D721Med (cell line): ENCODE measurements at regions not wholly inside any gene's neighbourhood (a gene's known extent, or its start where the extent isn't known, plus 50 kb on each side); places are given as distances from the start of the nearest gene placed in this dataset.

Experiments
- DNase-seq: peaks from one replicate; pipeline ENCODE4 v3.0.0; 2011; ENCODE audit warnings: low spot score; ENCODE audit not compliant: insufficient read length
- FAIRE-seq: peaks from 2 replicates; lab custom pipeline; 2011; peaks lifted over from hg19 to GRCh38; lab: Jason Lieb, UNC
- TF ChIP-seq, protein P1 (sequence below): IDR thresholded peaks from 2 replicates; pipeline ENCODE4 v1.5.1; 2012; ENCODE audit warnings: mild to moderate bottlenecking, control low read depth; ENCODE audit not compliant: insufficient read depth; ENCODE audit errors: missing control alignments

GRCh38 chr1:56430141-56430839, 149.1 kb downstream of the PLPP3 start:
- DNase-seq: no peak
- TF ChIP-seq, protein P1, sequence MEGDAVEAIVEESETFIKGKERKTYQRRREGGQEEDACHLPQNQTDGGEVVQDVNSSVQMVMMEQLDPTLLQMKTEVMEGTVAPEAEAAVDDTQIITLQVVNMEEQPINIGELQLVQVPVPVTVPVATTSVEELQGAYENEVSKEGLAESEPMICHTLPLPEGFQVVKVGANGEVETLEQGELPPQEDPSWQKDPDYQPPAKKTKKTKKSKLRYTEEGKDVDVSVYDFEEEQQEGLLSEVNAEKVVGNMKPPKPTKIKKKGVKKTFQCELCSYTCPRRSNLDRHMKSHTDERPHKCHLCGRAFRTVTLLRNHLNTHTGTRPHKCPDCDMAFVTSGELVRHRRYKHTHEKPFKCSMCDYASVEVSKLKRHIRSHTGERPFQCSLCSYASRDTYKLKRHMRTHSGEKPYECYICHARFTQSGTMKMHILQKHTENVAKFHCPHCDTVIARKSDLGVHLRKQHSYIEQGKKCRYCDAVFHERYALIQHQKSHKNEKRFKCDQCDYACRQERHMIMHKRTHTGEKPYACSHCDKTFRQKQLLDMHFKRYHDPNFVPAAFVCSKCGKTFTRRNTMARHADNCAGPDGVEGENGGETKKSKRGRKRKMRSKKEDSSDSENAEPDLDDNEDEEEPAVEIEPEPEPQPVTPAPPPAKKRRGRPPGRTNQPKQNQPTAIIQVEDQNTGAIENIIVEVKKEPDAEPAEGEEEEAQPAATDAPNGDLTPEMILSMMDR: no peak
- FAIRE-seq: no peak

DNA sequence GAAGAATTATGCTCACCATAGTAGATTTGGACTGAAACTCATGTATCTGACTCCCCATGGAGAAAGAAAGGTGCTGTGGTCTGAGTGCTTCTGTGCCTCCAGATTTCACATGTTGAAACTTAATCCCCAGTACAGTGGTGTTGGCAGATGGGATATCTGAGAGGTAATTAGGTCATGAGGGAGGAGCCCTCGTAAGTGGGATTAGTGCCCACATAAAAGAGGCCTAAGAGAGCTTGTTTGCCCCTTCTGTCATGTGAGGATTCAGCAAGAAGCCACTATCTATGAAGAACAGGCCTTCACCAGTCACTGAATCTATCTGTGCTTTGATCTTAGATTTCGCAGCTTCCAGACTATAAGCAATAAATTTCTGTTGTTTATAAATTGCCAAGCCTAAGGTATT, 150.1 kb downstream of the PLPP3 start:
- FAIRE-seq: peak; percentile 64
- TF ChIP-seq, protein P1: no peak
- no peak for DNase-seq

DNA sequence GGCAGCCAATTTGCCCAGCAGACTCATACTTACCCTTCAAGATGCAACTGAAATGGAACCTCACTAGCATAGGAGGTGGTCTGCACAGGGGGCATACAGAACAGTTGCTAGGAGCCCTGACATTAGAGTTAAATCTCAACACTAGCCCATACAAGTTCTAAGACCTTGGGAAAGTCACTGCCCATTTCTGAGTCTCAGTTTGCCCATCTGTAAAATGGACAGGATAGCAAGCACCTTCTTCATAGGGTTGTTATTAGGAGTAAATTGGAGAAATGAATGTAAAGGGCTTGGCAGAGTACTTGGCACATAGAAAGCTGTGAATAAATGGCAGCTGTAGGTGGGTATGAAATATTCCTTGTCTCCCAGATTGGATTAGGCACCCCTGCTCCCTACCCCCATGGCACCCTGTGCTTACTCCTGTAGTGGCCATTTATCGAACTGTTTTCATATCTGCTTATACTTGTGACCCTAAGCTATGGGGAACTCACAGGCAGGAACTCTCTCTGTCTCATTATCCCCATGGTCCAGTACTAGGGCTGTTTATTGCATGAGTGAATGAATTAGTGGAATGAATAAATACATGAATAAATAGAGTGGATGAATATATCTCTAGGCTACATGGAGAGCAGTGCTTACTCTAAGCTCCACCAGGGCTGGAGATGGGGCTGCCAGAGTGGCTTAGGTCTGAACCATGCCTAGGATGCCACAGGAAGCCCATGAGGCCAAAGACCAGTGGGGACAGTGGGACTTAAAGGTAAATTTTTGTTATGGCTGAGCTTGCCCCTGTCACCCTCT, 152.6 kb downstream of the PLPP3 start:
- TF ChIP-seq, protein P1: no peak
- DNase-seq (no peak), FAIRE-seq (no peak)

DNA sequence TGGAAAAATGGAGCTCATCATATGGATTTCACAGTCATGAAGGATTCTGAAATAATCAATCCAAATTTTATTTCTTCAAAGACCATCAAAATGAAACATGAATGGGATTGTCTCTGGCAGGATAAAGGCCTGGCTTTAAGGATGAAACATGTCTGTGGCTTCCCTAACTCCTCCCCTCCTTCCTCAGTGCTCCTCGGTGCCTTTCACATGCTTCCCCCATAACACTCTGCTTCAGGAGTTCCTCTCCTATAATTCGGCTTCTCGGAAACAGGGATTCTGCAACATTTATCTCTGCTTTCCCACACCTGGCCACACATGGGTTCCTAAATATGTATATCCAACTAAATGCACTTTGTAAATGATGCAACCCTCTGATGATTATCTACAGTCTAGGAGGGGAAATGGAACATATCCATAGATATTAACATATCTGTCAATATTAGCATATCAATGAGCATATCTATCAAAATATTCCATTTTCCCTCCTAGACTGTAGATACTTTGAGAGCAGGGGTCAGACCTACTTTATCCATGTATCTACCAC, 153.8 kb downstream of the PLPP3 start:
- TF ChIP-seq, protein P1: no peak
- FAIRE-seq (peak; percentile 32), DNase-seq (no peak)

DNA sequence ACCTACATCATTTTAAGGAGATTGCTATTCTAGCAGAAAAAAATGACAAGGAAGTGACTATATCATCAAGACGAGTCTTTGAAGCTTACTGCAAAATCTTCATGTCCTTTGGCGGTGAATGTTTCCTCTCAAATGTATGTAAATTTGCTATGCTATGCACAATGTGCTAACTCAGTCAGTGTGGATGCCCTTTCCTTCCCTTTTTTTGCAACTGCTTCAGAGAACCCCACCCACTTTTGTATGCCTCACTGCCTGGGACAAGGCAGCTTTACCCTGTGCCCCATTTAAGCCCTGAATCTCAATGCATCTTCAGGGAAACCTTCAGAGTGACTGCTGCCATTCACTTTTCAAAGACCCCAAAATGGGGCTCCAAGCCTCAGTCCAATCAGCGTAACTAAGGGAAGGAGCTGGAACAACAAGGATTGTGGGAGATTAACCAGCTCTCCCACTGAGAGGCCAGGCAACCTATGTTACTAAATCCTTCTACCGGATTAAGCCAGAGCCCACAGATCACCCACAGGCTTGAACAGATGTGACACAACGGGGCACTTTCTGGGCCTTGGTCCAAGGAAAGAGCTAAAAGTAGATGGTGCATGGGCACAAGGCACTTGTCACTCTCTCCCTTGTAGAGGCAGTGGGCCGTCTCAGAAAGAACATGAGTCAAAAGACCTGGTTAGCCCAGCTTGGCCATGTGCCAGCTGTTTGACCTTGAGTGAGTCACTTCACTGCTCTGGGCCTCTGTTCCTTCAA, 154.4 kb downstream of the PLPP3 start:
- DNase-seq (no peak), FAIRE-seq (peak; percentile 87)
- TF ChIP-seq, protein P1: no peak

DNA sequence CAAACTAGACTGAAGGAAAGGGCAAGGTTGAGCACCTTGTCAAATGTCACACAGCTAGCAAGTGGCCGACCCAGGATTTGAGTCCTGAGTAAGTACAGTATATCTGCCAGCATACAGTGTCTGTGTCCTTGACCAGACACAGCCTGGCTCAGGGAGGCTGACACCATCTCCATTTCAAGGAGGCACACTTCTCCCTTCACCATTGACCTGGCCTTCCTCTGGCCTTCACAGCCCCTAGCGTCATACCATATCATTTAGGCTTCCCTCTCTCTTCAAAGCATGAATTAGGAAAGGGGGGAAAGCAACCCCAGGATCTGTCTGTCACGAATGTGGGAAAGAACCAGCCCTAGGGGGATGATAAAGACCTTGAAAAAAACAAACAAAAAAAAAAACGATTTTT, 155.6 kb downstream of the PLPP3 start:
- FAIRE-seq: no peak
- no peak for DNase-seq
- TF ChIP-seq, protein P1: no peak
